H1 (cell line): ENCODE measurements at regions not wholly inside any gene's neighbourhood (a gene's known extent, or its start where the extent isn't known, plus 50 kb on each side); places are given as distances from the start of the nearest gene placed in this dataset.

ENCODE experiments used
- BRCA1 ChIP-seq: IDR thresholded peaks from 2 replicates; pipeline ENCODE4 v1.6.1; 2012; ENCODE audit warnings: low read depth, low read length, improper control_type of control experiment
- EGR1 ChIP-seq: IDR thresholded peaks from 2 replicates; pipeline ENCODE4 v1.6.1; 2011; ENCODE audit warnings: low read depth, low read length, borderline replicate concordance
- FOSL1 ChIP-seq: IDR thresholded peaks from 2 replicates; pipeline ENCODE4 v1.6.1; 2011; ENCODE audit warnings: mild to moderate bottlenecking, low read depth, low read length, moderate library complexity; ENCODE audit not compliant: insufficient read depth
- HDAC6 ChIP-seq: IDR thresholded peaks from one replicate; pipeline ENCODE4 v1.7.1; 2012; ENCODE audit warnings: low read depth, mild to moderate bottlenecking, inconsistent platforms, low read length, moderate library complexity
- KDM5A ChIP-seq: fragments of 200-600 bp; IDR thresholded peaks from 2 replicates; pipeline ENCODE4 v1.7.1; 2012; ENCODE audit warnings: mild to moderate bottlenecking, low read length, inconsistent platforms, mixed read lengths
- SUZ12 ChIP-seq: fragments of 200-600 bp; sonication (generic); IDR thresholded peaks from 2 replicates; pipeline ENCODE4 v1.6.1; 2012; ENCODE audit warnings: mild to moderate bottlenecking, inconsistent platforms, low read length, moderate library complexity, mixed read lengths
- TF ChIP-seq, protein P1 (sequence below): fragments of 300-600 bp; sonication (generic); IDR thresholded peaks from 2 replicates; pipeline ENCODE4 v1.7.1; 2012; ENCODE audit warnings: low read length, moderate library complexity, mild to moderate bottlenecking, inconsistent platforms; ENCODE audit not compliant: insufficient replicate concordance

DNA sequence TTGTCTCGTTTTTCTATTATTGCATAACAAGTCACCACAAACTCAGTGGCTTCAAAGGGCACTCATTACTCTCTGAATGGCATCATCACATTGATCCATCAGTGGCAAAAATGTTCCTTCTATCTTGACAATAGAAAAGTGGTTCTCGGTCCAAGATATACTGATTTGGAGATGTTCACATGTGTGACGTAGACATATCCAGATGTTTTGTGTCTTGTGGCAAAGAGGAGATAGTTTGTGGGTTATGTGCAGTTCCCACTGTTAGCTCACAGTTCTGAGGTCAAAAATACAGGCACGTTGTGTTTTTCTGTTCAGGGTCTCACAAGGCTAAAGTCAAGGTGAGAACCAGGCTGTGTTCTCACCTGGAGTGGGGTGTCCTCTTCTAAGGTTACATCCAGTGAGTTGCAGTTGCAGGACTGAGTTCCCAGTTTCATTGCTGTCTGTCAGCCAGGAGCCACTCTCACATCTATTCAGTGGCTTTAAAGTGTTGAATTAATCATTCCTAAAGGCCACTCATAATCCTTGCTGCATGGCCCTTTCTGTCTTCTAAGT lies 55.3 kb downstream of the GAS1 start (continued):
- TF ChIP-seq, protein P1, sequence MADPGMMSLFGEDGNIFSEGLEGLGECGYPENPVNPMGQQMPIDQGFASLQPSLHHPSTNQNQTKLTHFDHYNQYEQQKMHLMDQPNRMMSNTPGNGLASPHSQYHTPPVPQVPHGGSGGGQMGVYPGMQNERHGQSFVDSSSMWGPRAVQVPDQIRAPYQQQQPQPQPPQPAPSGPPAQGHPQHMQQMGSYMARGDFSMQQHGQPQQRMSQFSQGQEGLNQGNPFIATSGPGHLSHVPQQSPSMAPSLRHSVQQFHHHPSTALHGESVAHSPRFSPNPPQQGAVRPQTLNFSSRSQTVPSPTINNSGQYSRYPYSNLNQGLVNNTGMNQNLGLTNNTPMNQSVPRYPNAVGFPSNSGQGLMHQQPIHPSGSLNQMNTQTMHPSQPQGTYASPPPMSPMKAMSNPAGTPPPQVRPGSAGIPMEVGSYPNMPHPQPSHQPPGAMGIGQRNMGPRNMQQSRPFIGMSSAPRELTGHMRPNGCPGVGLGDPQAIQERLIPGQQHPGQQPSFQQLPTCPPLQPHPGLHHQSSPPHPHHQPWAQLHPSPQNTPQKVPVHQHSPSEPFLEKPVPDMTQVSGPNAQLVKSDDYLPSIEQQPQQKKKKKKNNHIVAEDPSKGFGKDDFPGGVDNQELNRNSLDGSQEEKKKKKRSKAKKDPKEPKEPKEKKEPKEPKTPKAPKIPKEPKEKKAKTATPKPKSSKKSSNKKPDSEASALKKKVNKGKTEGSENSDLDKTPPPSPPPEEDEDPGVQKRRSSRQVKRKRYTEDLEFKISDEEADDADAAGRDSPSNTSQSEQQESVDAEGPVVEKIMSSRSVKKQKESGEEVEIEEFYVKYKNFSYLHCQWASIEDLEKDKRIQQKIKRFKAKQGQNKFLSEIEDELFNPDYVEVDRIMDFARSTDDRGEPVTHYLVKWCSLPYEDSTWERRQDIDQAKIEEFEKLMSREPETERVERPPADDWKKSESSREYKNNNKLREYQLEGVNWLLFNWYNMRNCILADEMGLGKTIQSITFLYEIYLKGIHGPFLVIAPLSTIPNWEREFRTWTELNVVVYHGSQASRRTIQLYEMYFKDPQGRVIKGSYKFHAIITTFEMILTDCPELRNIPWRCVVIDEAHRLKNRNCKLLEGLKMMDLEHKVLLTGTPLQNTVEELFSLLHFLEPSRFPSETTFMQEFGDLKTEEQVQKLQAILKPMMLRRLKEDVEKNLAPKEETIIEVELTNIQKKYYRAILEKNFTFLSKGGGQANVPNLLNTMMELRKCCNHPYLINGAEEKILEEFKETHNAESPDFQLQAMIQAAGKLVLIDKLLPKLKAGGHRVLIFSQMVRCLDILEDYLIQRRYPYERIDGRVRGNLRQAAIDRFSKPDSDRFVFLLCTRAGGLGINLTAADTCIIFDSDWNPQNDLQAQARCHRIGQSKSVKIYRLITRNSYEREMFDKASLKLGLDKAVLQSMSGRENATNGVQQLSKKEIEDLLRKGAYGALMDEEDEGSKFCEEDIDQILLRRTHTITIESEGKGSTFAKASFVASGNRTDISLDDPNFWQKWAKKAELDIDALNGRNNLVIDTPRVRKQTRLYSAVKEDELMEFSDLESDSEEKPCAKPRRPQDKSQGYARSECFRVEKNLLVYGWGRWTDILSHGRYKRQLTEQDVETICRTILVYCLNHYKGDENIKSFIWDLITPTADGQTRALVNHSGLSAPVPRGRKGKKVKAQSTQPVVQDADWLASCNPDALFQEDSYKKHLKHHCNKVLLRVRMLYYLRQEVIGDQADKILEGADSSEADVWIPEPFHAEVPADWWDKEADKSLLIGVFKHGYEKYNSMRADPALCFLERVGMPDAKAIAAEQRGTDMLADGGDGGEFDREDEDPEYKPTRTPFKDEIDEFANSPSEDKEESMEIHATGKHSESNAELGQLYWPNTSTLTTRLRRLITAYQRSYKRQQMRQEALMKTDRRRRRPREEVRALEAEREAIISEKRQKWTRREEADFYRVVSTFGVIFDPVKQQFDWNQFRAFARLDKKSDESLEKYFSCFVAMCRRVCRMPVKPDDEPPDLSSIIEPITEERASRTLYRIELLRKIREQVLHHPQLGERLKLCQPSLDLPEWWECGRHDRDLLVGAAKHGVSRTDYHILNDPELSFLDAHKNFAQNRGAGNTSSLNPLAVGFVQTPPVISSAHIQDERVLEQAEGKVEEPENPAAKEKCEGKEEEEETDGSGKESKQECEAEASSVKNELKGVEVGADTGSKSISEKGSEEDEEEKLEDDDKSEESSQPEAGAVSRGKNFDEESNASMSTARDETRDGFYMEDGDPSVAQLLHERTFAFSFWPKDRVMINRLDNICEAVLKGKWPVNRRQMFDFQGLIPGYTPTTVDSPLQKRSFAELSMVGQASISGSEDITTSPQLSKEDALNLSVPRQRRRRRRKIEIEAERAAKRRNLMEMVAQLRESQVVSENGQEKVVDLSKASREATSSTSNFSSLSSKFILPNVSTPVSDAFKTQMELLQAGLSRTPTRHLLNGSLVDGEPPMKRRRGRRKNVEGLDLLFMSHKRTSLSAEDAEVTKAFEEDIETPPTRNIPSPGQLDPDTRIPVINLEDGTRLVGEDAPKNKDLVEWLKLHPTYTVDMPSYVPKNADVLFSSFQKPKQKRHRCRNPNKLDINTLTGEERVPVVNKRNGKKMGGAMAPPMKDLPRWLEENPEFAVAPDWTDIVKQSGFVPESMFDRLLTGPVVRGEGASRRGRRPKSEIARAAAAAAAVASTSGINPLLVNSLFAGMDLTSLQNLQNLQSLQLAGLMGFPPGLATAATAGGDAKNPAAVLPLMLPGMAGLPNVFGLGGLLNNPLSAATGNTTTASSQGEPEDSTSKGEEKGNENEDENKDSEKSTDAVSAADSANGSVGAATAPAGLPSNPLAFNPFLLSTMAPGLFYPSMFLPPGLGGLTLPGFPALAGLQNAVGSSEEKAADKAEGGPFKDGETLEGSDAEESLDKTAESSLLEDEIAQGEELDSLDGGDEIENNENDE: no peak
- TF ChIP-seq FOSL1 (no peak), HDAC6 (no peak), BRCA1 (no peak), SUZ12 (no peak), KDM5A (no peak), EGR1 (no peak)
- TF ChIP-seq, all 59 proteins: peak for 0
